BE2C (cell line): ENCODE measurements at regions not wholly inside any gene's neighbourhood (a gene's known extent, or its start where the extent isn't known, plus 50 kb on each side); places are given as distances from the start of the nearest gene placed in this dataset.

Source experiments
- DNase-seq: peaks from one replicate; pipeline ENCODE4 v3.0.0-alpha.2; 2020
- H3K27me3 ChIP-seq: fragments of 250-450 bp; sonication (Bioruptor Pico); 2 replicates; pipeline ENCODE4 v1.5.1; 2020; ENCODE audit warnings: mild to moderate bottlenecking
- H3K36me3 ChIP-seq: fragments of 250-450 bp; sonication (Bioruptor Pico); 2 replicates; pipeline ENCODE4 v1.5.1; 2020; ENCODE audit warnings: mild to moderate bottlenecking
- H3K4me1 ChIP-seq: fragments of 250-450 bp; sonication (Bioruptor Pico); 2 replicates; pipeline ENCODE4 v1.5.1; 2020
- H3K4me3 ChIP-seq: 2 replicates; pipeline ENCODE4 v1.5.1; 2011; ENCODE audit warnings: low read depth, low read length
- H3K9me3 ChIP-seq: fragments of 250-450 bp; sonication (Bioruptor Pico); 2 replicates; pipeline ENCODE4 v1.5.1; 2020
- TF ChIP-seq, protein P1 (sequence below): IDR thresholded peaks from 2 replicates; pipeline ENCODE4 v1.5.1; 2012; ENCODE audit warnings: mild to moderate bottlenecking, low read depth, low read length

GRCh38 chr1:82799261-82799660 is 998.5 kb downstream of the ADGRL2 start:
- Histone ChIP-seq H3K4me3 (no peak overlapping the region), H3K36me3 (no peaks in the 10 kb centered on the region), H3K9me3 (no peaks in the 10 kb centered on the region), H3K27me3 (no peaks in the 10 kb centered on the region), H3K4me1 (no peaks in the 10 kb centered on the region)
- DNase-seq = no peak
- TF ChIP-seq, protein P1, sequence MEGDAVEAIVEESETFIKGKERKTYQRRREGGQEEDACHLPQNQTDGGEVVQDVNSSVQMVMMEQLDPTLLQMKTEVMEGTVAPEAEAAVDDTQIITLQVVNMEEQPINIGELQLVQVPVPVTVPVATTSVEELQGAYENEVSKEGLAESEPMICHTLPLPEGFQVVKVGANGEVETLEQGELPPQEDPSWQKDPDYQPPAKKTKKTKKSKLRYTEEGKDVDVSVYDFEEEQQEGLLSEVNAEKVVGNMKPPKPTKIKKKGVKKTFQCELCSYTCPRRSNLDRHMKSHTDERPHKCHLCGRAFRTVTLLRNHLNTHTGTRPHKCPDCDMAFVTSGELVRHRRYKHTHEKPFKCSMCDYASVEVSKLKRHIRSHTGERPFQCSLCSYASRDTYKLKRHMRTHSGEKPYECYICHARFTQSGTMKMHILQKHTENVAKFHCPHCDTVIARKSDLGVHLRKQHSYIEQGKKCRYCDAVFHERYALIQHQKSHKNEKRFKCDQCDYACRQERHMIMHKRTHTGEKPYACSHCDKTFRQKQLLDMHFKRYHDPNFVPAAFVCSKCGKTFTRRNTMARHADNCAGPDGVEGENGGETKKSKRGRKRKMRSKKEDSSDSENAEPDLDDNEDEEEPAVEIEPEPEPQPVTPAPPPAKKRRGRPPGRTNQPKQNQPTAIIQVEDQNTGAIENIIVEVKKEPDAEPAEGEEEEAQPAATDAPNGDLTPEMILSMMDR = no peak

GRCh38 chr1:82795508-82796149 is 994.9 kb downstream of the ADGRL2 start:
- Histone ChIP-seq H3K9me3 (no peaks in the 10 kb centered on the region), H3K27me3 (no peaks in the 10 kb centered on the region), H3K4me3 (no peak overlapping the region), H3K36me3 (no peaks in the 10 kb centered on the region), H3K4me1 (no peaks in the 10 kb centered on the region)
- TF ChIP-seq, protein P1 = peak; percentile 34; the same call in 1 of the 2 replicates
- DNase-seq = no peak

DNA sequence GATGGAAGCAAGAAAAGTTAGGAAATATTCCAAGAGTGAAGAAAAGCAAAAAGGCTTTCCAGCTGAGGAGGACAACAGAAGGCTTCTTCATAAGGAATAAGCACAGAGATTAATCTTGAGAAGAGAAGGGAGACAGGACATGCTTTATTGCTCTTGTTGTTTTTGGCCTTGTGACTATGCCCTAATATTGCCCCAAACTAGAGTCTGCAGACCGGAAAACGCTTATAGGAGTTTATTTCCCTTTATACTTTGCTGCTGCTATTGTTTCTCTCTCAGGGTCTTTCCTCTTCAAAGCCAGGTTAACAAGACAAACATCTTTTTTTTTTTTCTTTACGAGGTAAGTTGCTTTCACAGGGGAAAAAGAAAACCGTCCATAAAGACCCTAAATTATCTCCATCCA is 991.4 kb downstream of the ADGRL2 start:
- no peak overlapping the region for H3K4me3 ChIP-seq
- no peaks in the 10 kb centered on the region for H3K36me3 ChIP-seq
- H3K4me1 ChIP-seq = no peaks in the 10 kb centered on the region
- no peaks in the 10 kb centered on the region for H3K9me3 ChIP-seq
- H3K27me3 ChIP-seq = no peaks in the 10 kb centered on the region
- TF ChIP-seq, protein P1 = no peak
- no peak for DNase-seq

DNA sequence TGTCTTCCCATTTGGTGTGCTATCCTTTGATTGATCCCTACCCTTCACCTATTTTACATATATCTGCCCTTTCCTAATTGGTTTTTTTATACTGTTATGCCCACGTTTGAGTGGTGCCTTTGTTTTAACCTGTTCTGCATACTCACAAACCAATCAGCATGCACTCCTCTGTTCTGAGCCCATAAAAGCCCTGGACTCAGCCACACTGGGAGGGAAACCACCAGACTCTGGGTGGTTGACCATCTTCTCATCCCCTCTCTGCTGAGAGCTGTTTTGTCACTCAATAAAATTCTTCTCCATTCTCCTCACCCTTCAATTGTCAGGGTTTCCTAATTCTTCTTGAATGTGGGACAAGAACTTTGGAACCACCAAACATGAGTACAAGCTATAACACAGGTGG is 989.8 kb downstream of the ADGRL2 start:
- Histone ChIP-seq H3K4me1 (no peaks in the 10 kb centered on the region), H3K9me3 (no peaks in the 10 kb centered on the region)
- TF ChIP-seq, protein P1 = no peak

GRCh38 chr1:82788660-82789059 is 987.9 kb downstream of the ADGRL2 start:
- no peak for DNase-seq
- H3K4me3 ChIP-seq = no peak overlapping the region
- H3K27me3 ChIP-seq = no peaks in the 10 kb centered on the region
- H3K9me3 ChIP-seq = no peaks in the 10 kb centered on the region
- H3K36me3 ChIP-seq = no peaks in the 10 kb centered on the region
- TF ChIP-seq, protein P1 = no peak
- no peaks in the 10 kb centered on the region for H3K4me1 ChIP-seq

More for the DNA sequence above, 989.8 kb downstream of the ADGRL2 start:
- Histone ChIP-seq H3K27me3 (no peaks in the 10 kb centered on the region), H3K4me3 (no peak overlapping the region), H3K36me3 (no peaks in the 10 kb centered on the region)
- DNase-seq = no peak

DNA sequence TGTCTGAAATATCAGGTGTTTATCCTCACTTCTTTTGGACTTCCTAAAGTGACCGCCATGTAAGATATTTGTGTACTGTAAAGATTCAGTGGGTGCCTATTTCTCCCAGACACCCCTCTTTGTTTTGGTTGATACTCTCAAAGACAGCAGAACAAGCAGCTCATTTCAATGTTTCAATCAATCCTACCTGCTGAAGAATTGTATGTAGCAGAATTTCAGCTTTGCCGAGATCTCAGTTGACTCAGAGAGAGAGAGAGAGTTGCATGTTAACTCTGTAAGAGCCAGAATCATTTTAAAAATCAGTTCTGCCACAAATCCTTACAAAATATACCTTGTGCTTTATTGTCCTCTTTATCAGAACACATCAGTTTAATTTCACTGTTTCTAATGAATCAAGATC is 987.3 kb downstream of the ADGRL2 start:
- Histone ChIP-seq H3K4me1 (no peaks in the 10 kb centered on the region), H3K27me3 (no peaks in the 10 kb centered on the region), H3K36me3 (no peaks in the 10 kb centered on the region), H3K9me3 (no peaks in the 10 kb centered on the region), H3K4me3 (no peak overlapping the region)
- TF ChIP-seq, protein P1 = no peak
- DNase-seq = no peak
